Sigmoid colon (tissue), 6 donors: ENCODE measurements at regions not wholly inside any gene's neighbourhood (a gene's known extent, or its start where the extent isn't known, plus 50 kb on each side); places are given as distances from the start of the nearest gene placed in this dataset.

Source experiments
- DNase-seq: peaks from one replicate; pipeline ENCODE4 v3.0.0-alpha.2; 2019
- H3K27ac ChIP-seq, 4 donors: fragments of 200-600 bp; sonication (generic); one replicate each; pipeline ENCODE4 v1.5.1; 2016 to 2019; ENCODE audit warnings: mild to moderate bottlenecking in 1 of 4
- H3K27me3 ChIP-seq, 3 donors: fragments of 200-600 bp; sonication (generic); one replicate each; pipeline ENCODE4 v1.5.1; 2019; ENCODE audit warnings: mild to moderate bottlenecking in 1 of 3
- H3K36me3 ChIP-seq, 4 donors: fragments of 200-600 bp; sonication (generic); one replicate each; pipeline ENCODE4 v1.5.1; 2016 to 2019
- H3K4me1 ChIP-seq, 4 donors: fragments of 200-600 bp; sonication (generic); one replicate each; pipeline ENCODE4 v1.5.1; 2017 to 2019
- H3K4me3 ChIP-seq, 4 donors: fragments of 200-600 bp; sonication (generic); one replicate each; pipeline ENCODE4 v1.5.1; 2017 to 2019; ENCODE audit warnings: mild to moderate bottlenecking in 2 of 4, moderate library complexity in 1 of 4
- H3K9me3 ChIP-seq, 4 donors: fragments of 200-600 bp in 3 of 4; sonication (generic) in 3 of 4; one replicate each; pipeline versions ENCODE4 v1.5.1 to v1.6.1; 2013 to 2019
- CTCF ChIP-seq, 4 experiments: fragments of 450-650 bp in 3 of 4; fragments of 200-600 bp in 1 of 4; IDR thresholded peaks; one replicate each; pipeline ENCODE4 v1.5.1; 2016 to 2019; ENCODE audit warnings: antibody characterized with exemption in 4 of 4, mild to moderate bottlenecking in 3 of 4, moderate library complexity in 2 of 4
- EP300 ChIP-seq, 4 donors: sonication (generic); formaldehyde crosslinking; IDR thresholded peaks; one replicate each; pipeline ENCODE4 v1.6.1; 2017; ENCODE audit warnings: antibody characterized with exemption in 4 of 4
- POLR2A ChIP-seq, 2 donors: fragments of 450-650 bp; IDR thresholded peaks; one replicate each; pipeline ENCODE4 v1.6.1; 2016; ENCODE audit warnings: antibody characterized with exemption in 2 of 2, mild to moderate bottlenecking in 2 of 2, moderate library complexity in 2 of 2
- POLR2AphosphoS5 ChIP-seq, 4 donors: sonication (generic); formaldehyde crosslinking; IDR thresholded peaks; one replicate each; pipeline ENCODE4 v1.6.1; 2017; ENCODE audit warnings: antibody characterized with exemption in 4 of 4
- WGBS, 2 donors: extraction: QIAGEN DNeasy Blood & Tissue Kit; methylation state at CpG; one replicate each; pipeline ENCODE4 v1.1.7; 2013; 5-methylcytosine and 5-hydroxymethylcytosine counted together
- intact Hi-C: fragments of 100-400 bp; cut with DNase I; formaldehyde crosslinking; loops from one replicate; pipeline ENCODE4 v1.15.1; 2023
- small RNA-seq, 3 donors: library from RNA; depleted of rRNA; stranded (forward); fragments of <200 nt; gene quantifications; one replicate each; pipeline ENCODE3, GENCODE V24; 2016
- donor health status: healthy with polysubstance abuse.
- donor health status: healthy.

GRCh38 chr7:116446212-116446855 is 53.2 kb upstream of the CAV2 start:
- Histone ChIP-seq H3K4me1 (peaks cover 0 to 51% (median 37%) of the 10 kb centered on the region in 4 donors), H3K9me3 (no peaks in the 10 kb centered on the region), H3K27me3 (no peaks in the 10 kb centered on the region), H3K27ac (peak overlapping the region; percentile 36 to 79 (median 54)), H3K36me3 (no peaks in the 10 kb centered on the region), H3K4me3 (no peak overlapping the region)
- TF ChIP-seq POLR2AphosphoS5 (IDR thresholded peaks at IDR 0.05): no peak
- TF ChIP-seq EP300 (IDR thresholded peaks at IDR 0.05): no peak
- TF ChIP-seq POLR2A (IDR thresholded peaks at IDR 0.05): no peak
- no peak for TF ChIP-seq CTCF (IDR thresholded peaks at IDR 0.05)
- intact Hi-C loops: no loop called here
- 77 to 79% methylated on average over 5 of the region's 5 CpGs for WGBS, 2 donors
- no peak for DNase-seq

GRCh38 chr7:116447436-116447835 is 52.1 kb upstream of the CAV2 start:
- no peaks in the 10 kb centered on the region for H3K9me3 ChIP-seq
- H3K27me3 ChIP-seq: no peaks in the 10 kb centered on the region
- WGBS, 2 donors: 16 to 48% methylated on average over 2 of the region's 2 CpGs
- intact Hi-C loops: no loop called here
- peaks cover 0 to 51% (median 37%) of the 10 kb centered on the region in 4 donors for H3K4me1 ChIP-seq
- H3K4me3 ChIP-seq: no peak overlapping the region
- DNase-seq: no peak
- no peaks in the 10 kb centered on the region for H3K36me3 ChIP-seq
- TF ChIP-seq POLR2AphosphoS5 (IDR thresholded peaks at IDR 0.05) (no peak), EP300 (IDR thresholded peaks at IDR 0.05) (no peak), CTCF (IDR thresholded peaks at IDR 0.05) (no peak), POLR2A (IDR thresholded peaks at IDR 0.05) (no peak)
- peak overlapping the region; percentile 38 to 79 (median 70) for H3K27ac ChIP-seq

- intact Hi-C loops: no loop called here
- Histone ChIP-seq H3K9me3 (no peaks in the 10 kb centered on the region), H3K27me3 (no peaks in the 10 kb centered on the region), H3K4me3 (no peak overlapping the region), H3K36me3 (no peaks in the 10 kb centered on the region), H3K27ac (peak overlapping the region; percentile 38 to 79 (median 70)), H3K4me1 (peaks cover 0 to 51% (median 35%) of the 10 kb centered on the region in 4 donors)
- TF ChIP-seq POLR2A (IDR thresholded peaks at IDR 0.05): no peak
- TF ChIP-seq POLR2AphosphoS5 (IDR thresholded peaks at IDR 0.05): no peak
- TF ChIP-seq EP300 (IDR thresholded peaks at IDR 0.05): no peak
- TF ChIP-seq CTCF (IDR thresholded peaks at IDR 0.05): no peak
- DNase-seq: no peak
- 25 to 54% methylated on average over 3 of the region's 3 CpGs for WGBS, 2 donors
These were observed 51.3 kb upstream of the CAV2 start for GRCh38 chr7:116447966-116448839.

- H3K4me1 ChIP-seq: peaks cover 0 to 57% (median 28%) of the 10 kb centered on the region in 4 donors
These were observed 50.1 kb upstream of the CAV2 start for GRCh38 chr7:116449441-116449840.

More at GRCh38 chr7:116449441-116449840, 50.1 kb upstream of the CAV2 start:
- intact Hi-C loops: no loop called here
- Histone ChIP-seq H3K9me3 (no peaks in the 10 kb centered on the region), H3K4me3 (no peak overlapping the region), H3K36me3 (no peaks in the 10 kb centered on the region), H3K27ac (peak overlapping the region; percentile 65 to 79 (median 70)), H3K27me3 (no peaks in the 10 kb centered on the region)
- WGBS, 2 donors: 52 to 75% methylated on average over 4 of the region's 4 CpGs
- TF ChIP-seq CTCF (IDR thresholded peaks at IDR 0.05) (no peak), POLR2A (IDR thresholded peaks at IDR 0.05) (no peak), EP300 (IDR thresholded peaks at IDR 0.05) (no peak), POLR2AphosphoS5 (IDR thresholded peaks at IDR 0.05) (no peak)
- DNase-seq: no peak

Small RNA genes lying in the stretch of these regions (small RNA-seq; reads per million reads assigned to genes)
- 0 reads per million in 3 donors for gene RF00017
